Gastroesophageal sphincter (tissue), 4 donors: ENCODE measurements at regions not wholly inside any gene's neighbourhood (a gene's known extent, or its start where the extent isn't known, plus 50 kb on each side); places are given as distances from the start of the nearest gene placed in this dataset.

Experiments used
- ATAC-seq: fragments of 150-250 bp; one replicate; pipeline ENCODE4 v1.9.1; 2016; ENCODE audit warnings: mild to moderate bottlenecking, moderate library complexity
- H3K27ac ChIP-seq, 4 donors: fragments of 200-600 bp; sonication (generic) in 3 of 4; 1 replicate in 3 of 4; 2 replicates in 1 of 4; pipeline ENCODE4 v1.5.1; 2016 to 2019
- H3K27me3 ChIP-seq: fragments of 200-600 bp; sonication (generic); one replicate; pipeline ENCODE4 v1.5.1; 2019
- H3K36me3 ChIP-seq, 2 donors: fragments of 200-600 bp; sonication (generic); one replicate each; pipeline ENCODE4 v1.5.1; 2019; ENCODE audit warnings: control low read depth in 1 of 2
- H3K4me1 ChIP-seq, 3 donors: fragments of 200-600 bp; sonication (generic); 1 replicate in 2 of 3; 2 replicates in 1 of 3; pipeline ENCODE4 v1.5.1; 2016 to 2019; ENCODE audit warnings: control low read depth in 2 of 3
- H3K4me3 ChIP-seq, 2 donors: fragments of 200-600 bp; sonication (generic); one replicate each; pipeline ENCODE4 v1.5.1; 2019; ENCODE audit warnings: mild to moderate bottlenecking in 1 of 2, moderate library complexity in 1 of 2
- H3K9me3 ChIP-seq, 3 donors: fragments of 200-600 bp; sonication (generic); one replicate each; pipeline ENCODE4 v1.5.1; 2017 to 2019; ENCODE audit warnings: control low read depth in 2 of 3
- CTCF ChIP-seq, 4 experiments: fragments of 200-600 bp in 2 of 4; fragments of 450-650 bp in 2 of 4; sonication (generic) in 1 of 4; IDR thresholded peaks; one replicate each; pipeline ENCODE4 v1.5.1; 2017 to 2019; ENCODE audit warnings: antibody characterized with exemption in 4 of 4, mild to moderate bottlenecking in 2 of 4, moderate library complexity in 2 of 4
- EP300 ChIP-seq: sonication (generic); formaldehyde crosslinking; IDR thresholded peaks from one replicate; pipeline ENCODE4 v1.6.1; 2017; ENCODE audit warnings: antibody characterized with exemption, mild to moderate bottlenecking
- POLR2A ChIP-seq, 2 donors: fragments of 450-650 bp; IDR thresholded peaks; one replicate each; pipeline ENCODE4 v1.6.1; 2017; ENCODE audit warnings: antibody characterized with exemption in 2 of 2, mild to moderate bottlenecking in 2 of 2, moderate library complexity in 1 of 2
- POLR2AphosphoS5 ChIP-seq: sonication (generic); formaldehyde crosslinking; IDR thresholded peaks from one replicate; pipeline ENCODE4 v1.6.1; 2017; ENCODE audit warnings: antibody characterized with exemption
- WGBS, 2 donors: methylation state at CpG; one replicate each; pipeline ENCODE4 v1.1.5; 2018; ENCODE audit warnings: low coverage in 1 of 2; 5-methylcytosine and 5-hydroxymethylcytosine counted together

- no peaks in the 10 kb centered on the region for H3K27me3 ChIP-seq
- H3K9me3 ChIP-seq, result no peaks in the 10 kb centered on the region
- 70 to 88% methylated on average over 2 of the region's 2 CpGs for WGBS, 2 donors
- ATAC-seq, result no peak
- no peaks in the 10 kb centered on the region for H3K36me3 ChIP-seq
- H3K4me1 ChIP-seq, result no peaks in the 10 kb centered on the region
- H3K27ac ChIP-seq, result no peak overlapping the region
- TF ChIP-seq POLR2A (IDR thresholded peaks at IDR 0.05), result no peak
- TF ChIP-seq CTCF (IDR thresholded peaks at IDR 0.05), result no peak
- no peak for TF ChIP-seq POLR2AphosphoS5
- no peak for TF ChIP-seq EP300
- H3K4me3 ChIP-seq, result no peak overlapping the region
Measured at GRCh38 chr2:58965602-58966001, 724.5 kb upstream of the FANCL start.

- Histone ChIP-seq H3K4me1 (peaks cover 0 to 12% (median 0%) of the 10 kb centered on the region in 3 donors), H3K9me3 (no peaks in the 10 kb centered on the region), H3K27ac (no peak overlapping the region), H3K36me3 (no peaks in the 10 kb centered on the region), H3K4me3 (no peak overlapping the region), H3K27me3 (peaks cover 6% of the 10 kb centered on the region)
- TF ChIP-seq POLR2A (IDR thresholded peaks at IDR 0.05), result no peak
- no peak for ATAC-seq
- whole genome bisulfite sequencing, 2 donors, result 50 to 77% methylated on average over 6 of the region's 8 CpGs
Measured at GRCh38 chr2:58959996-58960395, 718.9 kb upstream of the FANCL start.

GRCh38 chr2:58957188-58957840 is 716.2 kb upstream of the FANCL start:
- TF ChIP-seq EP300 (no peak), POLR2AphosphoS5 (no peak), POLR2A (IDR thresholded peaks at IDR 0.05) (no peak), CTCF (IDR thresholded peaks at IDR 0.05) (no peak)
- WGBS, 2 donors, result 19 to 40% methylated on average over 2 to 4 of the region's 4 CpGs
- H3K4me1 ChIP-seq, result peaks cover 0 to 12% (median 0%) of the 10 kb centered on the region in 3 donors
- ATAC-seq, result no peak
- H3K36me3 ChIP-seq, result no peaks in the 10 kb centered on the region
- H3K27ac ChIP-seq, result no peak overlapping the region
- H3K4me3 ChIP-seq, result no peak overlapping the region
- peaks cover 6% of the 10 kb centered on the region for H3K27me3 ChIP-seq
- no peaks in the 10 kb centered on the region for H3K9me3 ChIP-seq

GRCh38 chr2:58954880-58955385 is 713.8 kb upstream of the FANCL start:
- H3K36me3 ChIP-seq, result no peaks in the 10 kb centered on the region
- peaks cover 6% of the 10 kb centered on the region for H3K27me3 ChIP-seq
- H3K4me1 ChIP-seq, result peaks cover 0 to 12% (median 0%) of the 10 kb centered on the region in 3 donors
- ATAC-seq, result no peak
- no peak for TF ChIP-seq POLR2AphosphoS5
- TF ChIP-seq CTCF (IDR thresholded peaks at IDR 0.05), result no peak
- TF ChIP-seq POLR2A (IDR thresholded peaks at IDR 0.05), result no peak
- no peak for TF ChIP-seq EP300
- WGBS, 2 donors, result 76 to 77% methylated on average over 11 of the region's 11 CpGs
- H3K9me3 ChIP-seq, result no peaks in the 10 kb centered on the region
- no peak overlapping the region for H3K4me3 ChIP-seq
- no peak overlapping the region for H3K27ac ChIP-seq

GRCh38 chr2:58951722-58952121 is 710.6 kb upstream of the FANCL start:
- Histone ChIP-seq H3K9me3 (no peaks in the 10 kb centered on the region), H3K4me1 (no peaks in the 10 kb centered on the region), H3K27ac (no peak overlapping the region), H3K36me3 (no peaks in the 10 kb centered on the region), H3K27me3 (peaks cover 6% of the 10 kb centered on the region), H3K4me3 (no peak overlapping the region)
- no peak for TF ChIP-seq CTCF (IDR thresholded peaks at IDR 0.05)
- TF ChIP-seq EP300, result no peak
- no peak for TF ChIP-seq POLR2A (IDR thresholded peaks at IDR 0.05)
- no peak for TF ChIP-seq POLR2AphosphoS5
- WGBS, 2 donors, result 59 to 79% methylated on average over 3 of the region's 3 CpGs
- no peak for ATAC-seq
